ENCODE measurements at regions not wholly inside any gene's neighbourhood (a gene's known extent, or its start where the extent isn't known, plus 50 kb on each side); places are given as distances from the start of the nearest gene placed in this dataset.

DNA sequence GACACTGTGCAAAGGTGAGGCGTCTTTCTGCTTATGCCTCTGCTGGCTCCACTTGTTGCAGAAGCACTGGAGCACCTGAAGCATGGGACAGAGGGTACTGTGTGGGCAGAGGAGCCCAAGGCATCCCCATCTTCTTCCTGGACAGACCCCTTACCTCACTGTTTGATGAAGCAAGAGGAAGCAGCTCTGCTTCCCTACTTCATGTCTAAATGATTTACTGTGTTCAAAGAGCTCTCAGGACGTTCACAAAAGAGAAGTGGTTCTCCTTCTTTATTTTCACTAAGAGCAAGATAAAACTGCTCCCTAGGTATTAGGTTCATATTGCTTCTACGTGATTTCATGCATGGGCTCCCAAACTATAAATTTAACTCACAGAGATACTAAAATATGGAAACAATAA is 1635.4 kb upstream of the SLC10A2 start:
- TF ChIP-seq, protein P1, sequence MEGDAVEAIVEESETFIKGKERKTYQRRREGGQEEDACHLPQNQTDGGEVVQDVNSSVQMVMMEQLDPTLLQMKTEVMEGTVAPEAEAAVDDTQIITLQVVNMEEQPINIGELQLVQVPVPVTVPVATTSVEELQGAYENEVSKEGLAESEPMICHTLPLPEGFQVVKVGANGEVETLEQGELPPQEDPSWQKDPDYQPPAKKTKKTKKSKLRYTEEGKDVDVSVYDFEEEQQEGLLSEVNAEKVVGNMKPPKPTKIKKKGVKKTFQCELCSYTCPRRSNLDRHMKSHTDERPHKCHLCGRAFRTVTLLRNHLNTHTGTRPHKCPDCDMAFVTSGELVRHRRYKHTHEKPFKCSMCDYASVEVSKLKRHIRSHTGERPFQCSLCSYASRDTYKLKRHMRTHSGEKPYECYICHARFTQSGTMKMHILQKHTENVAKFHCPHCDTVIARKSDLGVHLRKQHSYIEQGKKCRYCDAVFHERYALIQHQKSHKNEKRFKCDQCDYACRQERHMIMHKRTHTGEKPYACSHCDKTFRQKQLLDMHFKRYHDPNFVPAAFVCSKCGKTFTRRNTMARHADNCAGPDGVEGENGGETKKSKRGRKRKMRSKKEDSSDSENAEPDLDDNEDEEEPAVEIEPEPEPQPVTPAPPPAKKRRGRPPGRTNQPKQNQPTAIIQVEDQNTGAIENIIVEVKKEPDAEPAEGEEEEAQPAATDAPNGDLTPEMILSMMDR (IDR thresholded peaks at IDR 0.05; ENCODE audit: control extremely low read depth in 1 of 3, insufficient read depth in 1 of 3, low read depth in 1 of 3, low read length in 3 of 3), result no peak
- no peak for TF ChIP-seq SIN3A (conservative IDR thresholded peaks at IDR 0.05 in 1 of 2, IDR thresholded peaks at IDR 0.05 in 1 of 2; ENCODE audit: low read depth in 1 of 2, low read length in 2 of 2)
- TF ChIP-seq RNF2 (IDR thresholded peaks at IDR 0.05; ENCODE audit: borderline replicate concordance, low read depth, low read length, missing control alignments, poor library complexity, severe bottlenecking), result no peak
- TF ChIP-seq CEBPB (IDR thresholded peaks at IDR 0.05; ENCODE audit: low read depth, low read length), result no peak
- TF ChIP-seq SIRT6 (IDR thresholded peaks at IDR 0.05; ENCODE audit: low read length), result no peak
- no peak for TF ChIP-seq PHF8 (conservative IDR thresholded peaks at IDR 0.05; ENCODE audit: low read depth, low read length)
- no peak for TF ChIP-seq GTF2F1 (IDR thresholded peaks at IDR 0.05; ENCODE audit: borderline replicate concordance, low read depth, low read length)
- TF ChIP-seq, protein P2, sequence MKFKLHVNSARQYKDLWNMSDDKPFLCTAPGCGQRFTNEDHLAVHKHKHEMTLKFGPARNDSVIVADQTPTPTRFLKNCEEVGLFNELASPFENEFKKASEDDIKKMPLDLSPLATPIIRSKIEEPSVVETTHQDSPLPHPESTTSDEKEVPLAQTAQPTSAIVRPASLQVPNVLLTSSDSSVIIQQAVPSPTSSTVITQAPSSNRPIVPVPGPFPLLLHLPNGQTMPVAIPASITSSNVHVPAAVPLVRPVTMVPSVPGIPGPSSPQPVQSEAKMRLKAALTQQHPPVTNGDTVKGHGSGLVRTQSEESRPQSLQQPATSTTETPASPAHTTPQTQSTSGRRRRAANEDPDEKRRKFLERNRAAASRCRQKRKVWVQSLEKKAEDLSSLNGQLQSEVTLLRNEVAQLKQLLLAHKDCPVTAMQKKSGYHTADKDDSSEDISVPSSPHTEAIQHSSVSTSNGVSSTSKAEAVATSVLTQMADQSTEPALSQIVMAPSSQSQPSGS (IDR thresholded peaks at IDR 0.05; ENCODE audit: low read length), result no peak
- TF ChIP-seq, protein P3, sequence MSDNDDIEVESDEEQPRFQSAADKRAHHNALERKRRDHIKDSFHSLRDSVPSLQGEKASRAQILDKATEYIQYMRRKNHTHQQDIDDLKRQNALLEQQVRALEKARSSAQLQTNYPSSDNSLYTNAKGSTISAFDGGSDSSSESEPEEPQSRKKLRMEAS (IDR thresholded peaks at IDR 0.05), result no peak
- TF ChIP-seq POLR2A (IDR thresholded peaks at IDR 0.05; ENCODE audit: control extremely low read depth in 1 of 2, low read depth in 2 of 2, low read length in 2 of 2), result no peak
- TF ChIP-seq HDAC6 (IDR thresholded peaks at IDR 0.05; ENCODE audit: low read depth, low read length), result no peak
- TF ChIP-seq RFX5 (IDR thresholded peaks at IDR 0.05; ENCODE audit: borderline replicate concordance, low read depth, low read length), result no peak
